ENCODE measurements at regions not wholly inside any gene's neighbourhood (a gene's known extent, or its start where the extent isn't known, plus 50 kb on each side); places are given as distances from the start of the nearest gene placed in this dataset.

DNA sequence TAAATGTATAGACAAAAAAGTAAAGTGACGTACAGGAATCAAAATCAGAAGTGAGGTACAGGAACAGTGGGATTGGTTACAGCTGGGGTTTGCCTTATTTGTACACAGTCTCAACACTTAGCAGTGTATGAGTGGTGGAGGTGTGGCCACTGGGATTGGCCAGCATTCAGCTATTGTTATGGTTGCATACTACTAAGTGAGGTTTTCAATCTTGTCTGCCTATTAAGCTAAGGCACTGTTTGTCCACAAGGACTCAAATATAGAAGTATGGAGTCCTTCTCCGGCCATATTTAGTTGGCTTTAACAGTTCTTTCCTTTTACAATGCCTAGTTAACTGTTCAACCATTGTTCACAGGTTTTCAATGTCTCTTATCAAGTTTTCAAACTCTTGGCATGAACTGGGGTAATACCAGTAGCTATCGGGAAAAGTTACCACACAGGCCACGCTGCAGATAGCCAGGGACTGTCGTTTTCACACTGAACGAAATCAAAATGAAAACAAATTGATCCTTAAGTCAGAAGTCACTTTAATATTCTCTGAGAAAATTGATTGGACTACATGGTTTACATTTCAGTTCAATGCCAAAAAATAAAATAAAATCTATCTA lies 176.0 kb upstream of the FREM1 start:
- CTCF ChIA-PET, result no interaction called here
- TF ChIP-seq, protein P1, sequence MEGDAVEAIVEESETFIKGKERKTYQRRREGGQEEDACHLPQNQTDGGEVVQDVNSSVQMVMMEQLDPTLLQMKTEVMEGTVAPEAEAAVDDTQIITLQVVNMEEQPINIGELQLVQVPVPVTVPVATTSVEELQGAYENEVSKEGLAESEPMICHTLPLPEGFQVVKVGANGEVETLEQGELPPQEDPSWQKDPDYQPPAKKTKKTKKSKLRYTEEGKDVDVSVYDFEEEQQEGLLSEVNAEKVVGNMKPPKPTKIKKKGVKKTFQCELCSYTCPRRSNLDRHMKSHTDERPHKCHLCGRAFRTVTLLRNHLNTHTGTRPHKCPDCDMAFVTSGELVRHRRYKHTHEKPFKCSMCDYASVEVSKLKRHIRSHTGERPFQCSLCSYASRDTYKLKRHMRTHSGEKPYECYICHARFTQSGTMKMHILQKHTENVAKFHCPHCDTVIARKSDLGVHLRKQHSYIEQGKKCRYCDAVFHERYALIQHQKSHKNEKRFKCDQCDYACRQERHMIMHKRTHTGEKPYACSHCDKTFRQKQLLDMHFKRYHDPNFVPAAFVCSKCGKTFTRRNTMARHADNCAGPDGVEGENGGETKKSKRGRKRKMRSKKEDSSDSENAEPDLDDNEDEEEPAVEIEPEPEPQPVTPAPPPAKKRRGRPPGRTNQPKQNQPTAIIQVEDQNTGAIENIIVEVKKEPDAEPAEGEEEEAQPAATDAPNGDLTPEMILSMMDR (IDR thresholded peaks at IDR 0.05; ENCODE audit: unreplicated experiment), result no peak
- Mint-ChIP-seq H3K36me3 (ENCODE audit: insufficient read depth, unreplicated experiment) (no peaks in the 10 kb centered on the region), H3K4me1 (ENCODE audit: low read depth, unreplicated experiment) (no peaks in the 10 kb centered on the region), H3K4me3 (ENCODE audit: low read depth, unreplicated experiment) (no peak overlapping the region), H3K27me3 (ENCODE audit: unreplicated experiment) (no peaks in the 10 kb centered on the region), H3K9me3 (ENCODE audit: low read depth, unreplicated experiment) (no peaks in the 10 kb centered on the region), H3K27ac (ENCODE audit: unreplicated experiment) (no peak overlapping the region)
- no peak for DNase-seq
- intact Hi-C loops (cut with micrococcal nuclease; ENCODE audit: unreplicated experiment), result no loop called here
- BruUV-seq (replicated peaks), result no TSS peak

DNA sequence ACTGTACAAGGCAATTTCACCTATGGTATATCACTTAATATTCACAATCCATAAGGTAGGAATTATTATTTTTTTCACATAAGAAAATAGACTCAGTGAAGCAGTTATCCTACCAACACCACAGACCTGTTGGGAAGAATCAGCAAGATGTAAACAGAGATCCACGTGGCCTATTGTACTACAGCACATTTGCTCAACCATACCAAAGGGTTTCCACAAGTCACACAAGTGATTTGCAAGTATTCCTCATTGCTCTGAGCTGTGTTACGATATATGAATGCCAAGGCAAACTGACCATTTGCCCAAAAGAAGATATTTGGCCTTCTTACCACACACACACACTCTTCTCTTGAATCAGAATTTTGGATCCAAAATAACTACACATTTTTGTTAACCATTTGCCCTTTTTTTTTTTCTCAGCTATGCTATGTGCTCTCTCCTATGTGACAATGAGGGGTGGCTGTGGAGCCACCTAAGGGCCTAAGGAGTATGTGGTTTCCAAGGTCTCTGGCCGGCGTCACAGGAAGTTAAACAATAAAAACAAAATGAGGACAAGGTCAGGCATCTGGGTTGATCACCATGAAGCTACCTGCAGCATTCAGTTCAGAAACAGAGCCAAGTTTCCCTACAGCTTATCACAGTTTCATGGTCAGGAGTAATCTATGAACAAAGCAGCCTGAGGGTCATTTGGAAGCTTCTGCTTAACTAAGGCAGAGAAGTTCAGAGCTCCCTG lies 171.0 kb upstream of the FREM1 start:
- CTCF ChIA-PET, result interaction anchor here (0.5 kb wide), 1 partner anchor 100 kb away, joined by 7 read pairs; no protein-coding TSS in a partner anchor
- H3K27ac Mint-ChIP-seq (ENCODE audit: unreplicated experiment), result no peak overlapping the region
- H3K36me3 Mint-ChIP-seq (ENCODE audit: insufficient read depth, unreplicated experiment), result no peaks in the 10 kb centered on the region
- no TSS peak for BruUV-seq (replicated peaks)
- TF ChIP-seq, protein P1 (IDR thresholded peaks at IDR 0.05; ENCODE audit: unreplicated experiment), result no peak
- peaks cover 22% of the 10 kb centered on the region for H3K27me3 Mint-ChIP-seq (ENCODE audit: unreplicated experiment)
- no peak overlapping the region for H3K4me3 Mint-ChIP-seq (ENCODE audit: low read depth, unreplicated experiment)
- H3K4me1 Mint-ChIP-seq (ENCODE audit: low read depth, unreplicated experiment), result no peaks in the 10 kb centered on the region
- no peaks in the 10 kb centered on the region for H3K9me3 Mint-ChIP-seq (ENCODE audit: low read depth, unreplicated experiment)
- intact Hi-C loops (cut with micrococcal nuclease; ENCODE audit: unreplicated experiment), result no loop called here
- DNase-seq, result no peak

DNA sequence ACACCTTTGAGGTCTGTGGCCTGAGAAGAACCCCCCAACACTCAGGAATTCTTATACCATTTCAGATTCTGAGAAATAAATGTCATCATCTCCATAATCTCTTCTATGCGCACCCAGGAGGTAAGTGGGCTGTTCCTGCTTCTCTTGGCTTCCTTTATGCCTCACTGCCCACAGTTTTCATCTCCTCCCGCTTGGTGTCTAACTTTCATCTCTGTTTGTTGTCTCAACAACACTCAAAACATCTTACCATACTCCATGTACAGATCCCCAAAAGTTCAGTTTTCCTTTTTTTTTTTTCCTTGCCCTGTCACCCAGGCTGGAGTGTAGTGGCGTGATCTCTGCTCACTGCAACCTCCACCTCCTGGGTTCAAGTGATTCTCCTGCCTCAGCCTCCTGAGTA lies 170.2 kb upstream of the FREM1 start:
- Mint-ChIP-seq H3K36me3 (ENCODE audit: insufficient read depth, unreplicated experiment) (no peaks in the 10 kb centered on the region), H3K4me1 (ENCODE audit: low read depth, unreplicated experiment) (no peaks in the 10 kb centered on the region), H3K27me3 (ENCODE audit: unreplicated experiment) (peaks cover 29% of the 10 kb centered on the region), H3K9me3 (ENCODE audit: low read depth, unreplicated experiment) (no peaks in the 10 kb centered on the region), H3K27ac (ENCODE audit: unreplicated experiment) (no peak overlapping the region), H3K4me3 (ENCODE audit: low read depth, unreplicated experiment) (no peak overlapping the region)
- intact Hi-C loops (cut with micrococcal nuclease; ENCODE audit: unreplicated experiment), result no loop called here
- CTCF ChIA-PET, result no interaction called here
- no TSS peak for BruUV-seq (replicated peaks)
- DNase-seq, result no peak
- TF ChIP-seq, protein P1 (IDR thresholded peaks at IDR 0.05; ENCODE audit: unreplicated experiment), result no peak

DNA sequence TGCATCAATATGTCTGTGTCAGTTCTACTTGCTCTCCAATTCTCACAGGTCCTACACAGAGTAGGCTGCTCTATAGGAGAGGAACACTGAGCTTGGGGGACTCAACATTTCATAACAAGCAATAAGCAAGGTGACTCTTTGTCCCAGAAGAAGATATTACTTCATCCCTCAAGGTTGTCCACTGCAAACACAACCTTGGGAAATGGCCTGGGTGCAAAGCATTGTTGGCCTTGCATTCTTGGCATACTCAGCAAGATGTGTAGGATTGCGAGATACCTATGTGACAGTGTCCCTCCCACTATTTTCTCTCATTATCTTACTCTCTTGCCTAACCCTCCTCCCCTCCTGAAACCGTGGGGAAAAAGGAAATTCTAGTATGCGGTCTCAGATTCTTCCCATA lies 169.8 kb upstream of the FREM1 start:
- Mint-ChIP-seq H3K9me3 (ENCODE audit: low read depth, unreplicated experiment) (no peaks in the 10 kb centered on the region), H3K27ac (ENCODE audit: unreplicated experiment) (no peak overlapping the region), H3K27me3 (ENCODE audit: unreplicated experiment) (peaks cover 34% of the 10 kb centered on the region), H3K36me3 (ENCODE audit: insufficient read depth, unreplicated experiment) (no peaks in the 10 kb centered on the region), H3K4me1 (ENCODE audit: low read depth, unreplicated experiment) (no peaks in the 10 kb centered on the region), H3K4me3 (ENCODE audit: low read depth, unreplicated experiment) (no peak overlapping the region)
- intact Hi-C loops (cut with micrococcal nuclease; ENCODE audit: unreplicated experiment), result no loop called here
- TF ChIP-seq, protein P1 (IDR thresholded peaks at IDR 0.05; ENCODE audit: unreplicated experiment), result no peak
- no peak for DNase-seq
- BruUV-seq (replicated peaks), result no TSS peak
- CTCF ChIA-PET, result no interaction called here

All from Calu3 (cell line).